GM21723 (cell line): ENCODE measurements at regions not wholly inside any gene's neighbourhood (a gene's known extent, or its start where the extent isn't known, plus 50 kb on each side); places are given as distances from the start of the nearest gene placed in this dataset.
A peak's percentile ranks its signal among the peaks of the same experiment; 100 is the strongest.

Experiments
- ATAC-seq: cut with Tn5 transposase; IDR thresholded peaks from one replicate; pipeline ENCODE4 v1.9.1; 2021; ENCODE audit warnings: mild to moderate bottlenecking, moderate library complexity; ENCODE audit not compliant: unreplicated experiment

GRCh38 chr12:45665941-45666340 lies 63.6 kb upstream of the ARID2 start:
- ATAC-seq = no peak

GRCh38 chr12:45666396-45666795 lies 63.1 kb upstream of the ARID2 start:
- ATAC-seq = no peak

- no peak for ATAC-seq
These were observed 62.7 kb upstream of the ARID2 start for GRCh38 chr12:45666816-45667215.

- ATAC-seq = no peak
These were observed 61.7 kb upstream of the ARID2 start for GRCh38 chr12:45667761-45668160.

GRCh38 chr12:45668641-45669040 lies 60.9 kb upstream of the ARID2 start:
- peak; percentile 11 for ATAC-seq

- ATAC-seq = peak; percentile 94
These were observed 60.4 kb upstream of the ARID2 start for GRCh38 chr12:45669093-45669492.

- no peak for ATAC-seq
These were observed 59.7 kb upstream of the ARID2 start for GRCh38 chr12:45669792-45670191.

- ATAC-seq = peak; percentile 55
These were observed 59.0 kb upstream of the ARID2 start for GRCh38 chr12:45670346-45671065.

- ATAC-seq = no peak
These were observed 58.3 kb upstream of the ARID2 start for GRCh38 chr12:45671254-45671653.

GRCh38 chr12:45674181-45674977 lies 55.1 kb upstream of the ARID2 start:
- no peak for ATAC-seq

GRCh38 chr12:45675534-45675933 lies 54.0 kb upstream of the ARID2 start:
- peak; percentile 46 for ATAC-seq
